Fibroblast of lung (primary cell): ENCODE measurements at regions not wholly inside any gene's neighbourhood (a gene's known extent, or its start where the extent isn't known, plus 50 kb on each side); places are given as distances from the start of the nearest gene placed in this dataset.
"Not testable (repeated sequence)": the region's sequence is repeated elsewhere in the genome, so short reads cannot be mapped to it uniquely, and the experiment has no call there.

Experiments
- EZH2 ChIP-seq: IDR thresholded peaks from 2 replicates; pipeline ENCODE4 v1.5.1; 2012; ENCODE audit warnings: low read length, control low read depth, mild to moderate bottlenecking; ENCODE audit errors: missing control alignments
- TF ChIP-seq, protein P1 (sequence below), 2 donors: IDR thresholded peaks in 1 of 2; conservative IDR thresholded peaks in 1 of 2; 1 replicate in 1 of 2; 2 replicates in 1 of 2; pipeline ENCODE4 v1.5.1; 2011 to 2012; ENCODE audit warnings: low read length in 2 of 2, control low read depth in 1 of 2, inconsistent platforms in 1 of 2, low read depth in 1 of 2, mild to moderate bottlenecking in 1 of 2

- TF ChIP-seq, protein P1, sequence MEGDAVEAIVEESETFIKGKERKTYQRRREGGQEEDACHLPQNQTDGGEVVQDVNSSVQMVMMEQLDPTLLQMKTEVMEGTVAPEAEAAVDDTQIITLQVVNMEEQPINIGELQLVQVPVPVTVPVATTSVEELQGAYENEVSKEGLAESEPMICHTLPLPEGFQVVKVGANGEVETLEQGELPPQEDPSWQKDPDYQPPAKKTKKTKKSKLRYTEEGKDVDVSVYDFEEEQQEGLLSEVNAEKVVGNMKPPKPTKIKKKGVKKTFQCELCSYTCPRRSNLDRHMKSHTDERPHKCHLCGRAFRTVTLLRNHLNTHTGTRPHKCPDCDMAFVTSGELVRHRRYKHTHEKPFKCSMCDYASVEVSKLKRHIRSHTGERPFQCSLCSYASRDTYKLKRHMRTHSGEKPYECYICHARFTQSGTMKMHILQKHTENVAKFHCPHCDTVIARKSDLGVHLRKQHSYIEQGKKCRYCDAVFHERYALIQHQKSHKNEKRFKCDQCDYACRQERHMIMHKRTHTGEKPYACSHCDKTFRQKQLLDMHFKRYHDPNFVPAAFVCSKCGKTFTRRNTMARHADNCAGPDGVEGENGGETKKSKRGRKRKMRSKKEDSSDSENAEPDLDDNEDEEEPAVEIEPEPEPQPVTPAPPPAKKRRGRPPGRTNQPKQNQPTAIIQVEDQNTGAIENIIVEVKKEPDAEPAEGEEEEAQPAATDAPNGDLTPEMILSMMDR (conservative IDR thresholded peaks at IDR 0.05 in 1 of 2, IDR thresholded peaks at IDR 0.05 in 1 of 2; ENCODE audit: low read depth in 1 of 2, low read length in 2 of 2), result not testable (repeated sequence)
- TF ChIP-seq EZH2, result not testable (repeated sequence)
Observed at GRCh38 chr12:131234841-131235271, 281.1 kb downstream of the ADGRD1 start.
